Muscle of leg (tissue), 3 donors: ENCODE measurements at regions not wholly inside any gene's neighbourhood (a gene's known extent, or its start where the extent isn't known, plus 50 kb on each side); places are given as distances from the start of the nearest gene placed in this dataset.
A peak's percentile ranks its signal among the peaks of the same experiment; 100 is the strongest.

Source experiments
- DNase-seq: peaks from one replicate; pipeline ENCODE4 v3.0.0; 2013
- H3K27ac ChIP-seq: one replicate; pipeline ENCODE4 v1.5.1; 2013; ENCODE audit warnings: mild to moderate bottlenecking, low read length, control low read depth
- H3K27me3 ChIP-seq: one replicate; pipeline ENCODE4 v1.6.1; 2013; ENCODE audit warnings: low read length; ENCODE audit not compliant: control insufficient read depth, insufficient read depth
- H3K36me3 ChIP-seq: one replicate; pipeline ENCODE4 v1.6.1; 2013; ENCODE audit warnings: low read length; ENCODE audit not compliant: control insufficient read depth, insufficient read depth
- H3K4me1 ChIP-seq: one replicate; pipeline ENCODE4 v1.6.1; 2013; ENCODE audit warnings: low read length; ENCODE audit not compliant: control insufficient read depth, insufficient read depth
- H3K4me3 ChIP-seq: one replicate; pipeline ENCODE4 v1.5.1; 2013; ENCODE audit warnings: low read length, control low read depth
- H3K9me3 ChIP-seq: replicated peaks from 2 replicates; pipeline ENCODE4 v1.6.1; 2013; ENCODE audit warnings: low read depth, low read length; ENCODE audit not compliant: control insufficient read depth
- WGBS: methylation state at CpG from one replicate; pipeline ENCODE4 v1.1.5; 2013; ENCODE audit warnings: missing lambda C conversion rate; ENCODE audit not compliant: insufficient coverage; 5-methylcytosine and 5-hydroxymethylcytosine counted together

DNA sequence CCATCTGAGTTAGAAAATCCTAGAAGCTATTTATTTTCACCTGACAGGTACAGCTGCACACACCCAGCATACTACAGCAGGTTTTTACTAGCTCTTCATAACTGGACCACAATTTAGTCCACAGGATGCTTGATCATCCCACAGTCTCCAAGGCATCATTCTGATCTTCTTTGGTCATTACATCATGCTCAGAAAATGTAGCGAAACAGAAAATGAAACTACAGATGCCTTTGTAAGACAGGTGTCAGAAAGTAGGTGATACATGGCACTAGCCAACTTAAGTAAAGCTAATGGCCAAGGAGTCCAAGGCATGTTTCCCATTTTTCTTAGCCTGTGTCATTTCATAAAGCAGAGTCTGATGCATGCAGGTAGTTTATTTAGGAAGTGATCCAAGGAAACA lies 102.3 kb downstream of the HTR1B start:
- Histone ChIP-seq H3K4me1 (no peaks in the 10 kb centered on the region), H3K9me3 (no peaks in the 10 kb centered on the region), H3K36me3 (no peaks in the 10 kb centered on the region), H3K27ac (no peak overlapping the region), H3K4me3 (no peak overlapping the region), H3K27me3 (no peaks in the 10 kb centered on the region)
- WGBS = 100% methylated on average over 1 of the region's 1 CpG
- no peak for DNase-seq

GRCh38 chr6:77356821-77357220 lies 106.5 kb downstream of the HTR1B start:
- no peaks in the 10 kb centered on the region for H3K36me3 ChIP-seq
- DNase-seq = no peak

GRCh38 chr6:77354581-77354980 lies 108.7 kb downstream of the HTR1B start:
- H3K4me1 ChIP-seq = no peaks in the 10 kb centered on the region
- H3K27ac ChIP-seq = no peak overlapping the region
- H3K9me3 ChIP-seq = no peaks in the 10 kb centered on the region
- DNase-seq = no peak
- no peak overlapping the region for H3K4me3 ChIP-seq
- H3K27me3 ChIP-seq = no peaks in the 10 kb centered on the region
- H3K36me3 ChIP-seq = no peaks in the 10 kb centered on the region

More at GRCh38 chr6:77356821-77357220, 106.5 kb downstream of the HTR1B start:
- Histone ChIP-seq H3K27ac (no peak overlapping the region), H3K27me3 (no peaks in the 10 kb centered on the region), H3K4me1 (no peaks in the 10 kb centered on the region), H3K4me3 (no peak overlapping the region), H3K9me3 (no peaks in the 10 kb centered on the region)

- H3K36me3 ChIP-seq = no peaks in the 10 kb centered on the region
- H3K4me3 ChIP-seq = no peak overlapping the region
- H3K27me3 ChIP-seq = no peaks in the 10 kb centered on the region
Observed at GRCh38 chr6:77353129-77353528, 110.2 kb downstream of the HTR1B start.

GRCh38 chr6:77341058-77341986 lies 122.0 kb downstream of the HTR1B start:
- Histone ChIP-seq H3K9me3 (peaks cover 11% of the 10 kb centered on the region), H3K27ac (no peak overlapping the region), H3K36me3 (no peaks in the 10 kb centered on the region), H3K27me3 (no peaks in the 10 kb centered on the region), H3K4me1 (no peaks in the 10 kb centered on the region), H3K4me3 (no peak overlapping the region)
- DNase-seq = no peak
- WGBS = 81% methylated on average over 3 of the region's 4 CpGs

More at GRCh38 chr6:77353129-77353528, 110.2 kb downstream of the HTR1B start:
- Histone ChIP-seq H3K4me1 (no peaks in the 10 kb centered on the region), H3K9me3 (no peaks in the 10 kb centered on the region), H3K27ac (no peak overlapping the region)
- no peak for DNase-seq

- Histone ChIP-seq H3K4me1 (no peaks in the 10 kb centered on the region), H3K27me3 (no peaks in the 10 kb centered on the region), H3K9me3 (peaks cover 11% of the 10 kb centered on the region), H3K4me3 (no peak overlapping the region), H3K36me3 (no peaks in the 10 kb centered on the region), H3K27ac (no peak overlapping the region)
- 72% methylated on average over 3 of the region's 4 CpGs for WGBS
- no peak for DNase-seq
Observed at GRCh38 chr6:77340331-77340730, 123.0 kb downstream of the HTR1B start.

DNA sequence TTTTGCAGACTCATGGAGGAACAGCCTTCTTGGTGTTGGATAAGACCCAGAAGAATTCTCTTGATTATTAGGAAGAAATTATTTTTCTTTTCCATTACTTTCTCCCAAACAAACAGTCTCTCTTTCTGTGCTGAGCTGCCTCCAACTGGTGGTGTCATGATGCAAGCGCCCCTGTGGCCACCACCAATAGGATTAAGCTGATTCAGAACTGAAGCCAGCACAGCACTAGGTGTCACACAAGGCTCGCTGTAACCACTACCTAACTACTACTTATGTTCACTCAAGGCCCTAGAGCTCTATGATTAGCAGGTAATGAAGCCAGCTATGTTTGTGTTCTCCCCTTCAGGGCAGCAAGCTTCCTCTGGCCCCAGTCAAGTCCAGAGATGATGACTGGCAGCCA lies 123.4 kb downstream of the HTR1B start:
- H3K27ac ChIP-seq = no peak overlapping the region
- H3K4me1 ChIP-seq = no peaks in the 10 kb centered on the region
- H3K9me3 ChIP-seq = peaks cover 11% of the 10 kb centered on the region
- H3K36me3 ChIP-seq = no peaks in the 10 kb centered on the region
- peak; percentile 1 for DNase-seq
- no peaks in the 10 kb centered on the region for H3K27me3 ChIP-seq
- 75% methylated on average over 1 of the region's 2 CpGs for WGBS
- H3K4me3 ChIP-seq = no peak overlapping the region

DNA sequence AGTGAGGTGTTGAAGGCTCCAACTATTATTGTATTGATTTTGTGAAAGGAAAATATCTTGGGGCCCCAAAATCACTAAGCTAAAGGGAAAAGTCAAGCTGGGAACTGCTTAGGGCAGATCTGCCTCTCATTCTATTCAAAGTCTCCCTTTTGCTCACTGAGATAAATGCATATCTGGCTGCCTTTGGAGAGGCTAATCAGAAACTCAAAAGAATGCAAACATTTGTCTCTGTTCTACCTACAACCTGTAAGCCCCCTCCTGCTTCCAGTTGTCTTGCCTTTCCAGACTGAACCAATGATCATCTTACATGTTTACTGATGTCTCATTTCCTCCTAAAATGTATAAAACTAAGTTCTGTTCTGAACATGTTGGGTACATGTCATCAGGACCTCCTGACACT lies 125.9 kb downstream of the HTR1B start:
- H3K4me3 ChIP-seq = no peak overlapping the region
- H3K36me3 ChIP-seq = no peaks in the 10 kb centered on the region
- no peak overlapping the region for H3K27ac ChIP-seq
- H3K9me3 ChIP-seq = peaks cover 25% of the 10 kb centered on the region
- DNase-seq = no peak
- H3K4me1 ChIP-seq = no peaks in the 10 kb centered on the region
- no peaks in the 10 kb centered on the region for H3K27me3 ChIP-seq

DNA sequence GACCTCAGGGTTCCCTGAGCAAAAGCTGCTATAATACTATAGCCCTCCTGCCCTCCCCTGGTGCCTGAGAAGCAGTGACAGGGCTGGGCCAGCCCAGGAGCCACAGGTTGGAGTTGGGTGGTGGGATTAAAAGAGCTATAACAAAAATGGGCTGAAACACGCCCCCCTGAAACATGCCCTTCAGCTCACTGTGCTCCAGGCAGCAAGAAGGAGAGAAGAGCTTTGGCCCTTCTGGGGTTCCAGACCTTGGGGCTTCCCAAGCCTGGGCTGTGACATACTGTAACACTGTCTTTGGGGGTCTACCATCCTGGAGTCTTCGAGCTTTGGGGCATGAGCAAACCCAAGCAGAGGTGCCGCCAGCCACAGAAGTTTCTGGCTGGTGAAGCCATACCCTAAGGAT lies 129.2 kb downstream of the HTR1B start:
- peaks cover 19% of the 10 kb centered on the region for H3K9me3 ChIP-seq
- H3K4me1 ChIP-seq = no peaks in the 10 kb centered on the region
- no peak overlapping the region for H3K4me3 ChIP-seq
- WGBS = 90% methylated on average over 2 of the region's 3 CpGs
- H3K27me3 ChIP-seq = no peaks in the 10 kb centered on the region
- no peak for DNase-seq
- H3K36me3 ChIP-seq = no peaks in the 10 kb centered on the region
- H3K27ac ChIP-seq = no peak overlapping the region

DNA sequence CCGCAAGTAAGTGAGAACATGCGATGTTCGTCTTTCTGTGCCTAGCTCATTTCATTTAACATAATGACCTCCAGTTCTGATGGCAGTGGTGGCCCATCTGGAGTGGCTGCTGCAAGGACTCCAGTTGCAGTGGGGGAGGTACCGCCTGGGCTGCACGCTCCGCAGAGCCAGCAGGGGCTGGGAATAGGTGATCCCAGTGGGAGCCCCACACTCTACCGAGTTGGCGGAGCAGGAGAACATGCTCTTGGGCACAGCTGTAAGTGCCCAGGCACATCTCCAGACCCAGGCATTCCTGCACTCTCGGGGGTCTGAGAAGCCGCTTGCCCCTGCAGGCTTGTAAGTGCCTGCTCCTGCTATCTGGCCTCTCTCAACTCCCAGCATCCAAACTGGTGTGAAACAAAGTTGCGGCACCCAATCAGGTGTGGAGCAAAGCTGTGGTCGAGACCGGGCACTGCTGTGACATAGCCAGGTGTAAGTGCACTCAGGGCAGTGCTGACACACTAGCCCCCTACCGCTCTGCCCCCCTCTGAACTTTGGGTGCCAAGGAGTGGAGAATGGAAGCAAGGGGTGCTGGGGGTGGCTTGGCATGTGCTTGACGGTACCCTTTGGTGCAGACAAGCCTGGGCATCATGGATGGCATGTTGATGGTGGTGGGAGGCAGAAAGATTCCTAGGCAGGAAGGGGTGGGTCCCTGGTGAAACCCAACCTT lies 130.2 kb downstream of the HTR1B start:
- WGBS = 96% methylated on average over 13 of the region's 15 CpGs
- Histone ChIP-seq H3K36me3 (no peaks in the 10 kb centered on the region), H3K4me1 (no peaks in the 10 kb centered on the region), H3K4me3 (no peak overlapping the region), H3K27me3 (no peaks in the 10 kb centered on the region), H3K9me3 (peaks cover 15% of the 10 kb centered on the region), H3K27ac (no peak overlapping the region)
- DNase-seq = no peak
